ENCODE measurements at regions not wholly inside any gene's neighbourhood (a gene's known extent, or its start where the extent isn't known, plus 50 kb on each side); places are given as distances from the start of the nearest gene placed in this dataset.

GRCh38 chr2:183426825-183427224 is 302.6 kb downstream of the NUP35 start:
- no peak for TF ChIP-seq TAF1 (IDR thresholded peaks at IDR 0.05; ENCODE audit: low read depth)
- no peak for TF ChIP-seq SMC3 (conservative IDR thresholded peaks at IDR 0.05; ENCODE audit: poor library complexity)
- no peak for TF ChIP-seq RAD21 (conservative IDR thresholded peaks at IDR 0.05)
- TF ChIP-seq EP300 (conservative IDR thresholded peaks at IDR 0.05; ENCODE audit: poor library complexity, severe bottlenecking) = no peak
- no peak for TF ChIP-seq MXI1 (conservative IDR thresholded peaks at IDR 0.05; ENCODE audit: poor library complexity, severe bottlenecking)

GRCh38 chr2:183427558-183427957 is 303.3 kb downstream of the NUP35 start:
- no peak overlapping the region for H3K4me2 ChIP-seq (ENCODE audit: low read length)
- H3K36me3 ChIP-seq (ENCODE audit: insufficient read depth, low read length) = no peaks in the 10 kb centered on the region
- no peak overlapping the region for H3K9ac ChIP-seq (ENCODE audit: low read length)
- no peaks in the 10 kb centered on the region for H3K9me2 ChIP-seq (ENCODE audit: insufficient read depth, low read length)
- H3K4me3 ChIP-seq (ENCODE audit: low read length) = no peak overlapping the region
- peaks cover 2% of the 10 kb centered on the region for H3K9me3 ChIP-seq (ENCODE audit: low read length)
- H3K79me2 ChIP-seq (replicated peaks; ENCODE audit: insufficient read depth, low read length) = no peaks in the 10 kb centered on the region
- H3K27ac ChIP-seq (ENCODE audit: low read length) = no peak overlapping the region
- no peaks in the 10 kb centered on the region for H4K20me1 ChIP-seq (ENCODE audit: insufficient read depth)
- no peak overlapping the region for H2AFZ ChIP-seq (ENCODE audit: low read depth, low read length)
- no peaks in the 10 kb centered on the region for H3K27me3 ChIP-seq (ENCODE audit: insufficient read depth, low read depth, low read length)
- H3F3A ChIP-seq (ENCODE audit: insufficient read depth, low read length, poor library complexity, severe bottlenecking) = no peaks in the 10 kb centered on the region
- TF ChIP-seq EZH2 (IDR thresholded peaks at IDR 0.05; ENCODE audit: borderline replicate concordance, insufficient read depth, low read length, poor library complexity, severe bottlenecking) = no peak
- no peak for TF ChIP-seq MXI1 (conservative IDR thresholded peaks at IDR 0.05; ENCODE audit: poor library complexity, severe bottlenecking)
- no peak for TF ChIP-seq SMC3 (conservative IDR thresholded peaks at IDR 0.05; ENCODE audit: poor library complexity)
- no peak for TF ChIP-seq POLR2AphosphoS5 (IDR thresholded peaks at IDR 0.05)
- no peak for TF ChIP-seq RAD21 (conservative IDR thresholded peaks at IDR 0.05)
- TF ChIP-seq EP300 (conservative IDR thresholded peaks at IDR 0.05; ENCODE audit: poor library complexity, severe bottlenecking) = no peak

More at GRCh38 chr2:183426825-183427224, 302.6 kb downstream of the NUP35 start:
- H3K4me3 ChIP-seq (ENCODE audit: low read length) = no peak overlapping the region
- no peaks in the 10 kb centered on the region for H3K36me3 ChIP-seq (ENCODE audit: insufficient read depth, low read length)
- no peaks in the 10 kb centered on the region for H3K27me3 ChIP-seq (ENCODE audit: insufficient read depth, low read depth, low read length)
- no peak overlapping the region for H2AFZ ChIP-seq (ENCODE audit: low read depth, low read length)
- no peaks in the 10 kb centered on the region for H4K20me1 ChIP-seq (ENCODE audit: insufficient read depth)
- no peak overlapping the region for H3K4me2 ChIP-seq (ENCODE audit: low read length)
- no peaks in the 10 kb centered on the region for H3K9me2 ChIP-seq (ENCODE audit: insufficient read depth, low read length)
- H3K27ac ChIP-seq (ENCODE audit: low read length) = no peak overlapping the region
- no peaks in the 10 kb centered on the region for H3K79me2 ChIP-seq (replicated peaks; ENCODE audit: insufficient read depth, low read length)
- no peaks in the 10 kb centered on the region for H3F3A ChIP-seq (ENCODE audit: insufficient read depth, low read length, poor library complexity, severe bottlenecking)
- peaks cover 2% of the 10 kb centered on the region for H3K9me3 ChIP-seq (ENCODE audit: low read length)
- H3K9ac ChIP-seq (ENCODE audit: low read length) = no peak overlapping the region

DNA sequence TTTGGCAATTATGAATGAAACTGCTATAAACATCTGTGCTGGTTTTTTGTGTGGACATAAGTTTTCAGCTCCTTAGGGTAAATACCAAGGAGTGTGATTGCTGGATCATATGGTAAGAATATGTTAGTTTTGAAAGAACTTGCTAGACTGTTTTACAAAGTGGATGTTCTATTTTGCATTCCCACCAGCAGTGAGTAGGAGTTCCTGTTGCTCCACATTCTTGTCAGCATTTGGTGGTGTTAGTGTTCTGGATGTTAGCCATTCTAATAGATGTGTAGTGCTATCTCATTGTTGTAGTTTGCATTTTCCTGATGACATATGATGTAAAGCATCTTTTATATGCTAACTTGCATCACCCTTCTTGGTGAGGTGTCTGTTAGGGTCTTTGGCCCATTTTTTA is 304.6 kb downstream of the NUP35 start:
- H3K79me2 ChIP-seq (replicated peaks; ENCODE audit: insufficient read depth, low read length) = no peaks in the 10 kb centered on the region
- no peak overlapping the region for H3K9ac ChIP-seq (ENCODE audit: low read length)
- no peaks in the 10 kb centered on the region for H3K27me3 ChIP-seq (ENCODE audit: insufficient read depth, low read depth, low read length)
- no peak overlapping the region for H2AFZ ChIP-seq (ENCODE audit: low read depth, low read length)
- no peaks in the 10 kb centered on the region for H3K9me2 ChIP-seq (ENCODE audit: insufficient read depth, low read length)
- H4K20me1 ChIP-seq (ENCODE audit: insufficient read depth) = no peaks in the 10 kb centered on the region
- no peak overlapping the region for H3K27ac ChIP-seq (ENCODE audit: low read length)
- no peaks in the 10 kb centered on the region for H3F3A ChIP-seq (ENCODE audit: insufficient read depth, low read length, poor library complexity, severe bottlenecking)
- peaks cover 2% of the 10 kb centered on the region for H3K9me3 ChIP-seq (ENCODE audit: low read length)
- H3K4me2 ChIP-seq (ENCODE audit: low read length) = no peak overlapping the region
- H3K4me3 ChIP-seq (ENCODE audit: low read length) = no peak overlapping the region
- H3K36me3 ChIP-seq (ENCODE audit: insufficient read depth, low read length) = no peaks in the 10 kb centered on the region
- TF ChIP-seq CTCF (IDR thresholded peaks at IDR 0.05; ENCODE audit: poor library complexity, severe bottlenecking) = no peak
- TF ChIP-seq EZH2 (IDR thresholded peaks at IDR 0.05; ENCODE audit: borderline replicate concordance, insufficient read depth, low read length, poor library complexity, severe bottlenecking) = no peak
- TF ChIP-seq, protein P1, sequence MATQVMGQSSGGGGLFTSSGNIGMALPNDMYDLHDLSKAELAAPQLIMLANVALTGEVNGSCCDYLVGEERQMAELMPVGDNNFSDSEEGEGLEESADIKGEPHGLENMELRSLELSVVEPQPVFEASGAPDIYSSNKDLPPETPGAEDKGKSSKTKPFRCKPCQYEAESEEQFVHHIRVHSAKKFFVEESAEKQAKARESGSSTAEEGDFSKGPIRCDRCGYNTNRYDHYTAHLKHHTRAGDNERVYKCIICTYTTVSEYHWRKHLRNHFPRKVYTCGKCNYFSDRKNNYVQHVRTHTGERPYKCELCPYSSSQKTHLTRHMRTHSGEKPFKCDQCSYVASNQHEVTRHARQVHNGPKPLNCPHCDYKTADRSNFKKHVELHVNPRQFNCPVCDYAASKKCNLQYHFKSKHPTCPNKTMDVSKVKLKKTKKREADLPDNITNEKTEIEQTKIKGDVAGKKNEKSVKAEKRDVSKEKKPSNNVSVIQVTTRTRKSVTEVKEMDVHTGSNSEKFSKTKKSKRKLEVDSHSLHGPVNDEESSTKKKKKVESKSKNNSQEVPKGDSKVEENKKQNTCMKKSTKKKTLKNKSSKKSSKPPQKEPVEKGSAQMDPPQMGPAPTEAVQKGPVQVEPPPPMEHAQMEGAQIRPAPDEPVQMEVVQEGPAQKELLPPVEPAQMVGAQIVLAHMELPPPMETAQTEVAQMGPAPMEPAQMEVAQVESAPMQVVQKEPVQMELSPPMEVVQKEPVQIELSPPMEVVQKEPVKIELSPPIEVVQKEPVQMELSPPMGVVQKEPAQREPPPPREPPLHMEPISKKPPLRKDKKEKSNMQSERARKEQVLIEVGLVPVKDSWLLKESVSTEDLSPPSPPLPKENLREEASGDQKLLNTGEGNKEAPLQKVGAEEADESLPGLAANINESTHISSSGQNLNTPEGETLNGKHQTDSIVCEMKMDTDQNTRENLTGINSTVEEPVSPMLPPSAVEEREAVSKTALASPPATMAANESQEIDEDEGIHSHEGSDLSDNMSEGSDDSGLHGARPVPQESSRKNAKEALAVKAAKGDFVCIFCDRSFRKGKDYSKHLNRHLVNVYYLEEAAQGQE (IDR thresholded peaks at IDR 0.05; ENCODE audit: borderline replicate concordance) = no peak
- TF ChIP-seq MXI1 (conservative IDR thresholded peaks at IDR 0.05; ENCODE audit: poor library complexity, severe bottlenecking) = no peak
- no peak for TF ChIP-seq EP300 (conservative IDR thresholded peaks at IDR 0.05; ENCODE audit: poor library complexity, severe bottlenecking)
- TF ChIP-seq TAF1 (IDR thresholded peaks at IDR 0.05; ENCODE audit: low read depth) = no peak
- no peak for TF ChIP-seq POLR2AphosphoS5 (IDR thresholded peaks at IDR 0.05)
- no peak for TF ChIP-seq SMC3 (conservative IDR thresholded peaks at IDR 0.05; ENCODE audit: poor library complexity)
- no peak for TF ChIP-seq RAD21 (conservative IDR thresholded peaks at IDR 0.05)
